K562 (cell line): ENCODE measurements at regions not wholly inside any gene's neighbourhood (a gene's known extent, or its start where the extent isn't known, plus 50 kb on each side); places are given as distances from the start of the nearest gene placed in this dataset.
"Not testable (repeated sequence)": the region's sequence is repeated elsewhere in the genome, so short reads cannot be mapped to it uniquely, and the experiment has no call there.

ENCODE experiments used
- ATAC-seq: fragments of 200-7000 bp; cut with Tn5 transposase; 3 replicates; pipeline ENCODE4 v1.9.1; 2020; ENCODE audit warnings: moderate library complexity
- BruUV-seq: library from RNA; stranded (reverse); fragments of 400-500 nt; replicated peaks from 2 replicates; lab custom pipeline; 2021; lab: Mats Ljungman, UMichigan
- CTCF ChIA-PET: fragments of 300-600 bp; formaldehyde crosslinking; extraction: SDS; loops from one replicate; lab custom pipeline; 2021; ENCODE audit warnings: low intra/inter-chr PET ratio; lab: Yijun Ruan, JAX
- POLR2A ChIA-PET: fragments of 300-600, 350-650 bp; sonication (Branson Sonifier 250); formaldehyde crosslinking; extraction: SDS; loops from one replicate; lab custom pipeline; 2021; ENCODE audit warnings: antibody characterized with exemption, inconsistent platforms; lab: Yijun Ruan, JAX
- DNase-seq, 4 experiments: peaks; one replicate each; pipeline versions ENCODE4 v3.0.0 to v3.0.0-alpha.2; 2011 to 2018; ENCODE audit warnings: low spot score in 3 of 4, mixed read lengths in 3 of 4; ENCODE audit errors: extremely low read depth in 1 of 4
- FAIRE-seq: peaks from 2 replicates; lab custom pipeline; 2011; peaks lifted over from hg19 to GRCh38; lab: Jason Lieb, UNC
- H2AFZ ChIP-seq: 2 replicates; pipeline ENCODE4 v1.6.0; 2011; ENCODE audit warnings: low read depth, low read length, control low read depth, inconsistent platforms
- H3K27ac ChIP-seq: fragments of 200-600 bp; 3 replicates; pipeline ENCODE4 v1.8.0; 2011; ENCODE audit warnings: low read depth, mild to moderate bottlenecking, control low read depth, inconsistent platforms, low read length, moderate library complexity, mixed read lengths; ENCODE audit errors: extremely low read depth
- H3K27me3 ChIP-seq, 2 experiments: fragments of 300-600 bp in 1 of 2; 2 replicates in 1 of 2; 3 replicates in 1 of 2; pipeline versions ENCODE4 v1.6.0 to v1.8.0; 2011; ENCODE audit warnings: inconsistent platforms in 2 of 2, low read length in 2 of 2, mild to moderate bottlenecking in 1 of 2, mixed read lengths in 1 of 2, moderate library complexity in 1 of 2; ENCODE audit not compliant: control insufficient read depth in 2 of 2, insufficient read depth in 2 of 2
- H3K36me3 ChIP-seq: fragments of 300-600 bp; 3 replicates; pipeline ENCODE4 v1.8.0; 2011; ENCODE audit warnings: mild to moderate bottlenecking, low read length, inconsistent platforms; ENCODE audit not compliant: control insufficient read depth, insufficient read depth
- H3K4me1 ChIP-seq, 2 experiments: fragments of 200-600 bp in 1 of 2; replicated peaks in 1 of 2; 2 replicates in 1 of 2; 3 replicates in 1 of 2; pipeline versions ENCODE4 v1.5.1 to v1.8.0; 2011; ENCODE audit warnings: inconsistent platforms in 2 of 2, low read length in 2 of 2, mild to moderate bottlenecking in 1 of 2, mixed read lengths in 1 of 2, moderate library complexity in 1 of 2; ENCODE audit not compliant: control insufficient read depth in 2 of 2, insufficient read depth in 2 of 2
- H3K4me2 ChIP-seq: 2 replicates; pipeline ENCODE4 v1.6.1; 2011; ENCODE audit warnings: low read length, control low read depth, inconsistent platforms, mixed read lengths; ENCODE audit not compliant: insufficient read depth
- H3K4me3 ChIP-seq: fragments of 200-600 bp; sonication (generic), shearing (Covaris generic); 2 replicates; pipeline ENCODE4 v1.5.1; 2016; ENCODE audit warnings: control low read depth, inconsistent platforms
- H3K79me2 ChIP-seq: fragments of 200-600 bp; 3 replicates; pipeline ENCODE4 v1.8.0; 2011; ENCODE audit warnings: low read length, inconsistent platforms; ENCODE audit not compliant: control insufficient read depth, insufficient read depth
- H3K9ac ChIP-seq, 2 experiments: 2 replicates each; pipeline versions ENCODE4 v1.6.0 to v1.6.1; 2011; ENCODE audit warnings: low read depth in 2 of 2, low read length in 2 of 2, control low read depth in 1 of 2, inconsistent platforms in 1 of 2, mild to moderate bottlenecking in 1 of 2, mixed read lengths in 1 of 2; ENCODE audit not compliant: insufficient read depth in 1 of 2
- H3K9me1 ChIP-seq: one replicate; pipeline ENCODE4 v1.6.0; 2011; ENCODE audit warnings: inconsistent platforms, mild to moderate bottlenecking, low read length, moderate library complexity; ENCODE audit not compliant: control insufficient read depth, insufficient read depth
- H3K9me3 ChIP-seq: replicated peaks from 2 replicates; pipeline ENCODE4 v1.5.1; 2011; ENCODE audit warnings: low read depth, low read length, inconsistent platforms; ENCODE audit not compliant: control insufficient read depth, insufficient read depth
- H4K20me1 ChIP-seq: replicated peaks from 2 replicates; pipeline ENCODE4 v1.6.1; 2011; ENCODE audit warnings: low read length, inconsistent platforms, mixed read lengths; ENCODE audit not compliant: control insufficient read depth, insufficient read depth
- BRD9 ChIP-seq: fragments of 450-650 bp; IDR thresholded peaks from 2 replicates; pipeline ENCODE4 v1.6.1; 2018; ENCODE audit warnings: low read depth; ENCODE audit not compliant: partially characterized antibody
- CC2D1A ChIP-seq: fragments of 450-650 bp; IDR thresholded peaks from 2 replicates; pipeline ENCODE4 v1.6.1; 2017; ENCODE audit warnings: mild to moderate bottlenecking
- CTCF ChIP-seq, 3 experiments: IDR thresholded peaks in 2 of 3; conservative IDR thresholded peaks in 1 of 3; 2 replicates each; pipeline ENCODE4 v1.5.1; 2011 to 2012; ENCODE audit warnings: low read length in 3 of 3, mild to moderate bottlenecking in 3 of 3, control low read depth in 2 of 3, improper control_type of control experiment in 1 of 3, inconsistent platforms in 1 of 3, low read depth in 1 of 3, mixed read lengths in 1 of 3, moderate library complexity in 1 of 3; ENCODE audit not compliant: insufficient read depth in 2 of 3
- DEAF1 ChIP-seq: fragments of 450-650 bp; formaldehyde crosslinking; IDR thresholded peaks from 2 replicates; pipeline ENCODE4 v1.4.0; 2020; ENCODE audit warnings: mild to moderate bottlenecking, moderate library complexity
- GATAD2B ChIP-seq: fragments of 450-650 bp; IDR thresholded peaks from 2 replicates; pipeline ENCODE4 v1.6.1; 2017; ENCODE audit warnings: mild to moderate bottlenecking, borderline replicate concordance
- HNRNPLL ChIP-seq: fragments of 200-400 bp; formaldehyde crosslinking; IDR thresholded peaks from 2 replicates; pipeline ENCODE4 v1.6.1; 2017; ENCODE audit warnings: low read length, low read depth, mild to moderate bottlenecking; ENCODE audit not compliant: poor library complexity, severe bottlenecking
- JUND ChIP-seq, 2 experiments: IDR thresholded peaks; 2 replicates in 1 of 2; 3 replicates in 1 of 2; pipeline ENCODE4 v1.6.1; 2011; ENCODE audit warnings: borderline replicate concordance in 2 of 2, low read depth in 2 of 2, low read length in 2 of 2, improper control_type of control experiment in 1 of 2, missing biosample characterization in 1 of 2, missing genetic modification characterization in 1 of 2, missing genetic modification reagents in 1 of 2
- MAZ ChIP-seq, 2 experiments: fragments of 450-650 bp in 1 of 2; sonication (generic) in 1 of 2; formaldehyde crosslinking; IDR thresholded peaks in 1 of 2; conservative IDR thresholded peaks in 1 of 2; 2 replicates each; pipeline versions ENCODE4 v1.4.0 to v1.5.0; 2020; ENCODE audit warnings: mild to moderate bottlenecking in 1 of 2, missing genetic modification reagents in 1 of 2
- MNT ChIP-seq, 2 experiments: fragments of 450-650 bp; conservative IDR thresholded peaks; 2 replicates each; pipeline ENCODE4 v1.6.1; 2017; ENCODE audit warnings: mild to moderate bottlenecking in 2 of 2, moderate library complexity in 2 of 2
- RAD21 ChIP-seq, 2 experiments: fragments of 250-450 bp in 1 of 2; fragments of 450-650 bp in 1 of 2; sonication (Bioruptor Pico) in 1 of 2; formaldehyde crosslinking in 1 of 2; IDR thresholded peaks in 1 of 2; conservative IDR thresholded peaks in 1 of 2; 2 replicates each; pipeline versions ENCODE4 v1.4.0 to v1.8.0; 2020 to 2022; ENCODE audit warnings: mild to moderate bottlenecking in 2 of 2, moderate library complexity in 1 of 2
- RB1 ChIP-seq: fragments of 450-650 bp; IDR thresholded peaks from 2 replicates; pipeline ENCODE4 v1.6.1; 2017; ENCODE audit warnings: low read depth, mild to moderate bottlenecking
- STAG1 ChIP-seq: sonication (generic); formaldehyde crosslinking; IDR thresholded peaks from 2 replicates; pipeline ENCODE4 v1.5.0; 2020; ENCODE audit warnings: missing genetic modification reagents, borderline replicate concordance
- TEAD4 ChIP-seq, 2 experiments: sonication (generic) in 1 of 2; formaldehyde crosslinking in 1 of 2; IDR thresholded peaks; 2 replicates each; pipeline versions ENCODE4 v1.6.1 to v1.8.0; 2012 to 2022; ENCODE audit warnings: borderline replicate concordance in 1 of 2, inconsistent platforms in 1 of 2, low read length in 1 of 2, mild to moderate bottlenecking in 1 of 2, missing genetic modification reagents in 1 of 2
- WGBS: fragments of 100-300 bp; shearing (Covaris generic); methylation state at CpG from one replicate; pipeline ENCODE4 v1.1.6; 2016; ENCODE audit warnings: low coverage, mixed read lengths; ENCODE audit not compliant: insufficient coverage; ENCODE audit errors: missing lambda C conversion rate; 5-methylcytosine and 5-hydroxymethylcytosine counted together
- in situ Hi-C: fragments of 300-500 bp; cut with MboI; formaldehyde crosslinking; loops from 4 replicates; pipeline ENCODE4 v1.15.0; 2018; ENCODE audit warnings: inconsistent platforms, mixed read lengths
- intact Hi-C: fragments of 100-400 bp; cut with micrococcal nuclease; formaldehyde crosslinking; loops from 2 replicates; pipeline ENCODE4 v1.14.2; 2022

- Histone ChIP-seq H3K4me1 (peaks cover 0 to 43% of the 10 kb centered on the region in 2 experiments), H3K79me2 (peaks cover 15% of the 10 kb centered on the region), H3K9ac (peak overlapping the region in 1 of 2 experiments; percentile 33; a peak in 1 of 4 replicates), H2AFZ (peak overlapping the region; percentile 35; the same call in 1 of the 2 replicates), H3K27ac (peak overlapping the region; percentile 45; the same call in 1 of the 3 replicates)
- BruUV-seq; H4K20me1 ChIP-seq; H3K4me2 ChIP-seq; H3K27me3 ChIP-seq; in situ Hi-C loops; H3K9me1 ChIP-seq; H3K36me3 ChIP-seq; POLR2A ChIA-PET; H3K4me3 ChIP-seq; H3K9me3 ChIP-seq; TF ChIP-seq JUND (tag; IDR thresholded peaks at IDR 0.05; ENCODE audit: borderline replicate concordance, low read depth, low read length); TEAD4 (CRISPR knock-in tag; IDR thresholded peaks at IDR 0.05; ENCODE audit: borderline replicate concordance): not testable (repeated sequence)
- WGBS, result 4% methylated on average over 11 of the region's 11 CpGs
- intact Hi-C loops, result loop anchor here (1.0 to 10.0 kb wide), 10 partner anchors 24 to 330 kb away; no protein-coding TSS in a partner anchor
- DNase-seq (peak; percentile 49 to 90 (median 52)), ATAC-seq (peak; percentile 59; the same call in 2 of the 3 replicates), FAIRE-seq (peak; percentile 63)
- CTCF ChIA-PET, result interaction anchor here (0.6 to 1.7 kb wide), 12 partner anchors 68 to 903 kb away, joined by 3 to 6 read pairs (median 3); no protein-coding TSS in a partner anchor
- TF ChIP-seq RAD21 (CRISPR knock-in tag; conservative IDR thresholded peaks at IDR 0.05 in 1 of 2, IDR thresholded peaks at IDR 0.05 in 1 of 2), result peak; percentile 88 to 91
- peak; percentile 25; the same call in 1 of the 2 replicates for TF ChIP-seq GATAD2B
- peak; percentile 71; the same call in 1 of the 2 replicates for TF ChIP-seq STAG1
- peak; percentile 85 for TF ChIP-seq BRD9
- TF ChIP-seq CTCF (IDR thresholded peaks at IDR 0.05 in 2 of 3, conservative IDR thresholded peaks at IDR 0.05 in 1 of 3; ENCODE audit: insufficient read depth in 2 of 3, low read depth in 1 of 3, low read length in 3 of 3), result peak; percentile 71 to 85 (median 76); a peak in 5 of 6 replicates
- 0 out of 2 replicates have a peak, but pooled peaks have one; percentile 11 for TF ChIP-seq RB1
- TF ChIP-seq JUND (IDR thresholded peaks at IDR 0.05; ENCODE audit: borderline replicate concordance, low read depth, low read length), result peak; percentile 18; the same call in 1 of the 2 replicates
- TF ChIP-seq HNRNPLL, result peak; percentile 97
- peak; percentile 63; the same call in 1 of the 2 replicates for TF ChIP-seq CC2D1A
- TF ChIP-seq MAZ (CRISPR knock-in tag; conservative IDR thresholded peaks at IDR 0.05 in 1 of 2, IDR thresholded peaks at IDR 0.05 in 1 of 2), result 0 out of 4 replicates have a peak, but pooled peaks of 1 of the 2 experiments have one; percentile 22
- 0 out of 4 replicates have a peak, but pooled peaks of 1 of the 2 experiments have one; percentile 30 for TF ChIP-seq MNT (conservative IDR thresholded peaks at IDR 0.05)
- peak; percentile 89 for TF ChIP-seq DEAF1
- peak; percentile 50; the same call in 1 of the 2 replicates for TF ChIP-seq TEAD4 (IDR thresholded peaks at IDR 0.05; ENCODE audit: low read length)
Measured at GRCh38 chr6:28686446-28687027, 160.9 kb downstream of the GPX5 start.
